ENCODE measurements at regions not wholly inside any gene's neighbourhood (a gene's known extent, or its start where the extent isn't known, plus 50 kb on each side); places are given as distances from the start of the nearest gene placed in this dataset.
"Not testable (repeated sequence)": the region's sequence is repeated elsewhere in the genome, so short reads cannot be mapped to it uniquely, and the experiment has no call there.

- peak; percentile 10 for DNase-seq
These were observed 242.8 kb upstream of the RGS17 start for GRCh38 chr6:153373869-153374268.

GRCh38 chr6:153368131-153368530 lies 237.0 kb upstream of the RGS17 start:
- DNase-seq: no peak

- DNase-seq: no peak
These were observed 235.9 kb upstream of the RGS17 start for GRCh38 chr6:153367021-153367420.

GRCh38 chr6:153357391-153357790 lies 226.3 kb upstream of the RGS17 start:
- no peak for DNase-seq

GRCh38 chr6:153340568-153340967 lies 209.5 kb upstream of the RGS17 start:
- DNase-seq: no peak

- DNase-seq: no peak
These were observed 203.0 kb upstream of the RGS17 start for GRCh38 chr6:153334121-153334520.

- DNase-seq: not testable (repeated sequence)
These were observed 200.1 kb upstream of the RGS17 start for GRCh38 chr6:153331221-153331620.

GRCh38 chr6:153328194-153328593 lies 197.1 kb upstream of the RGS17 start:
- DNase-seq: no peak

- no peak for DNase-seq
These were observed 194.6 kb upstream of the RGS17 start for GRCh38 chr6:153325661-153326060.

GRCh38 chr6:153312634-153313033 lies 181.6 kb upstream of the RGS17 start:
- DNase-seq: peak; percentile 40

- DNase-seq: no peak
These were observed 178.6 kb upstream of the RGS17 start for GRCh38 chr6:153309651-153310050.

GRCh38 chr6:153302133-153302532 lies 171.1 kb upstream of the RGS17 start:
- DNase-seq: no peak

- DNase-seq: peak; percentile 17
These were observed 170.5 kb upstream of the RGS17 start for GRCh38 chr6:153301602-153302001.

GRCh38 chr6:153282456-153282855 lies 151.4 kb upstream of the RGS17 start:
- DNase-seq: not testable (repeated sequence)

GRCh38 chr6:153275997-153276396 lies 144.9 kb upstream of the RGS17 start:
- DNase-seq: no peak

GRCh38 chr6:153272201-153272980 lies 141.3 kb upstream of the RGS17 start:
- no peak for DNase-seq

- no peak for DNase-seq
These were observed 132.4 kb upstream of the RGS17 start for GRCh38 chr6:153263489-153263888.

GRCh38 chr6:153251326-153251725 lies 120.2 kb upstream of the RGS17 start:
- DNase-seq: no peak

- no peak for DNase-seq
These were observed 106.6 kb upstream of the RGS17 start for GRCh38 chr6:153237670-153238069.

GRCh38 chr6:153231048-153231646 lies 100.1 kb upstream of the RGS17 start:
- DNase-seq: peak; percentile 38

- DNase-seq: no peak
These were observed 87.2 kb upstream of the RGS17 start for GRCh38 chr6:153218184-153218792.

- DNase-seq: no peak
These were observed 85.7 kb upstream of the RGS17 start for GRCh38 chr6:153216789-153217188.

- no peak for DNase-seq
These were observed 84.2 kb upstream of the RGS17 start for GRCh38 chr6:153215242-153215641.

GRCh38 chr6:153214436-153214835 lies 83.4 kb upstream of the RGS17 start:
- no peak for DNase-seq

All from activated CD4-positive, alpha-beta T cell treated with anti-CD3 and anti-CD28 coated beads, Interleukin-2, amount 50 U/mL, for 16 hours (primary cell).